ENCODE measurements at regions not wholly inside any gene's neighbourhood (a gene's known extent, or its start where the extent isn't known, plus 50 kb on each side); places are given as distances from the start of the nearest gene placed in this dataset.

DNA sequence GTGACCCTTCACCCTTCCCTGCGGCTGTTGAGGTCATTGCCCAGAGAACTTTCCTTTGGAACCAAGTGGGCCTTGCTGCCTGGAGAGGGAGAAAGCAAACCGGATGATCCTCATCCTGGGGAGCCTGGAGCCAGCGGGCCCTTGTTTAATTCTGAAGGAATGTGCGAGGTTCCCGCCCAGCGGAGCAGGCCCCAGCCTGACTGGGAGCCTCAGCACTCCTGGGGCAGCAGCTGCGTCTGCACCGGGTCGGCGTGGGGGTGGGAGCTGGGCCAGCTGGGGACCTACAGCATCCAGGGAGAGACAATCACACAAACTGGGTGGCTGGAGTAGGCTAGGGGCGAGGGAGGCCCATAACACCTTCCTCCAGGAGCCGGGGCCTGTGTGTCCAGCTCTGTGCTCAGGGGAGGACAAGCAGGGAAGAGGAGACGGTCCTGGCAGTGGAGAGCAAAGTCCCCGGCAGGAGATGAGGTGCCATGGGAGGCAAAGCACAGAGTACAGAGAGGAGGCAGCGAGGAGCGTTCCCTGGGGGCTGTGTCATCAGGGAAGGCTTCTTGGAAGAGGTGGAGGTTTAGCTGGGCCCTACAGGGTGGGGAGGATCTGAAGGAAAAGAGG is 61.9 kb upstream of the HAAO start:
- ChIA-PET POLR2A (ENCODE audit: low non-redundant PET) (no interaction called here), CTCF (no interaction called here)
- Histone ChIP-seq H3K27ac (ENCODE audit: low read depth, low read length, poor library complexity, severe bottlenecking) (no peak overlapping the region), H3K4me1 (ENCODE audit: insufficient read depth, low read length, poor library complexity, severe bottlenecking) (no peaks in the 10 kb centered on the region), H3K4me3 (ENCODE audit: low read depth, low read length, poor library complexity, severe bottlenecking) (no peak overlapping the region), H3K9me3 (ENCODE audit: low read depth, low read length, poor library complexity, severe bottlenecking) (no peaks in the 10 kb centered on the region), H3K27me3 (replicated peaks; ENCODE audit: insufficient read depth, low read depth, low read length, poor library complexity) (no peaks in the 10 kb centered on the region), H3K36me3 (ENCODE audit: insufficient read depth, low read length, poor library complexity, severe bottlenecking) (no peaks in the 10 kb centered on the region)
- intact Hi-C loops (cut with micrococcal nuclease; ENCODE audit: unreplicated experiment), result loop anchor here (10.0 kb wide), 2 partner anchors 370 to 630 kb away; partner anchors contain the start of gene ZFP36L2
- no peak for DNase-seq (ENCODE audit: low spot score)
- no TSS peak for BruUV-seq (replicated peaks)
- TF ChIP-seq, protein P1, sequence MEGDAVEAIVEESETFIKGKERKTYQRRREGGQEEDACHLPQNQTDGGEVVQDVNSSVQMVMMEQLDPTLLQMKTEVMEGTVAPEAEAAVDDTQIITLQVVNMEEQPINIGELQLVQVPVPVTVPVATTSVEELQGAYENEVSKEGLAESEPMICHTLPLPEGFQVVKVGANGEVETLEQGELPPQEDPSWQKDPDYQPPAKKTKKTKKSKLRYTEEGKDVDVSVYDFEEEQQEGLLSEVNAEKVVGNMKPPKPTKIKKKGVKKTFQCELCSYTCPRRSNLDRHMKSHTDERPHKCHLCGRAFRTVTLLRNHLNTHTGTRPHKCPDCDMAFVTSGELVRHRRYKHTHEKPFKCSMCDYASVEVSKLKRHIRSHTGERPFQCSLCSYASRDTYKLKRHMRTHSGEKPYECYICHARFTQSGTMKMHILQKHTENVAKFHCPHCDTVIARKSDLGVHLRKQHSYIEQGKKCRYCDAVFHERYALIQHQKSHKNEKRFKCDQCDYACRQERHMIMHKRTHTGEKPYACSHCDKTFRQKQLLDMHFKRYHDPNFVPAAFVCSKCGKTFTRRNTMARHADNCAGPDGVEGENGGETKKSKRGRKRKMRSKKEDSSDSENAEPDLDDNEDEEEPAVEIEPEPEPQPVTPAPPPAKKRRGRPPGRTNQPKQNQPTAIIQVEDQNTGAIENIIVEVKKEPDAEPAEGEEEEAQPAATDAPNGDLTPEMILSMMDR (conservative IDR thresholded peaks at IDR 0.05; ENCODE audit: low read depth, low read length), result no peak
- no peak for TF ChIP-seq EZH2 (IDR thresholded peaks at IDR 0.05; ENCODE audit: borderline replicate concordance, low read depth, low read length, poor library complexity, severe bottlenecking)

DNA sequence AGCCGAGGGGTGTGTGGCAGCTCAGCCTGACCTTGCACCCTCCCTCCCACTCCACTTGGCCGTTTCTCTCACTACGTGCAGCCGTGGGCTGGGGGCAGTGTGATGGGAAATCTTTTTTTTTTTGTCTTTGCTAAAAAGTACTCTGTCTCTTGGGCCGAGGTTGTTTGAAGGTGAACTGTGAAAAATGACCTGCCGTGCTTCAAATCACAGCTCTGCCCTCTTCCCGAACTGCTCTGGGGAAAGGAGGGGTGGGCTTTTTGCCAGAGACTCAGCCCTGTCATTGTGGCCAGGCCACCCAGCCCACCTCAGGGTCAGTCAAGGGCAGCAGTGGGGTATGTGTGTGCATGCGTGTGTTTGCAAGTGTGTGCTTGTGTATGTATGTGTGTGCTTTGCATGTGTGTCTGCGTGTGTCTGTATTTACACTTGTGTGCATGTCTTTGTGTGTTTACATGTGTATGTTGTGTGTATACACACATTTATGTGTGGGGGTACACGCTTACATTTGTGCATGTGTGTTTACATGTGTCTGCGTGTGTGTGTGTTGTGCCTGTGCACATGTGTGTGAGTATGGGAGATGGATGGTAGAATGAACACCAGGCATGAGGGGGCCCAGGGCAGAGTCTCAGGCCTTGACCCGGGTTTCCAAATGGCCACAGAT is 61.3 kb upstream of the HAAO start:
- no peak overlapping the region for H3K27ac ChIP-seq (ENCODE audit: low read depth, low read length, poor library complexity, severe bottlenecking)
- CTCF ChIA-PET, result no interaction called here

DNA sequence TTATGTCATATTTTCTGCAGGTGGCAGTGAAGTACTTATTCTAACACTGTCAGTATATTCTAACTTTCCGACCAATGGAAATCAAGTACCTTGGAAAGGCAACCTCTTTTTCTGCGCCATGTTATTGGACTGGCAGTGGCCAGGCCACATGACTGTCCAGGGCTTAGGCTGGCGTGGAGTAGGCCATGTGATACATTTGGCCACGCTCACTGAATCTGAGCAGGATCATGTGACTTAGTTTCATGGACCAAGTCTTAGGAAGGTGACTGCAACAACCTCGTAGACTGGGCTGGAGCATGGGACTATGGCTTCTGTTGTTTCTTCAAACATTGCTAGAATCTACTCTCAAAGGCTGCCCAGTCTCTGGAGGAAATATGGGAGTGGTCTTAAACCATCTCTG is 60.4 kb upstream of the HAAO start:
- H3K4me3 ChIP-seq (ENCODE audit: low read depth, low read length, poor library complexity, severe bottlenecking), result no peak overlapping the region
- H3K36me3 ChIP-seq (ENCODE audit: insufficient read depth, low read length, poor library complexity, severe bottlenecking), result no peaks in the 10 kb centered on the region
- no peak for DNase-seq (ENCODE audit: low spot score)
- ChIA-PET CTCF (no interaction called here), POLR2A (ENCODE audit: low non-redundant PET) (no interaction called here)
- intact Hi-C loops (cut with micrococcal nuclease; ENCODE audit: unreplicated experiment), result loop anchor here (10.0 kb wide), 2 partner anchors 372 to 632 kb away; partner anchors contain the start of gene ZFP36L2
- no peaks in the 10 kb centered on the region for H3K4me1 ChIP-seq (ENCODE audit: insufficient read depth, low read length, poor library complexity, severe bottlenecking)
- no peaks in the 10 kb centered on the region for H3K9me3 ChIP-seq (ENCODE audit: low read depth, low read length, poor library complexity, severe bottlenecking)
- TF ChIP-seq, protein P1 (conservative IDR thresholded peaks at IDR 0.05; ENCODE audit: low read depth, low read length), result no peak
- TF ChIP-seq EZH2 (IDR thresholded peaks at IDR 0.05; ENCODE audit: borderline replicate concordance, low read depth, low read length, poor library complexity, severe bottlenecking), result no peak
- H3K27ac ChIP-seq (ENCODE audit: low read depth, low read length, poor library complexity, severe bottlenecking), result no peak overlapping the region
- no peaks in the 10 kb centered on the region for H3K27me3 ChIP-seq (replicated peaks; ENCODE audit: insufficient read depth, low read depth, low read length, poor library complexity)
- BruUV-seq (replicated peaks), result no TSS peak

More for the DNA sequence above, 61.3 kb upstream of the HAAO start:
- no peaks in the 10 kb centered on the region for H3K4me1 ChIP-seq (ENCODE audit: insufficient read depth, low read length, poor library complexity, severe bottlenecking)
- no peak for TF ChIP-seq EZH2 (IDR thresholded peaks at IDR 0.05; ENCODE audit: borderline replicate concordance, low read depth, low read length, poor library complexity, severe bottlenecking)
- TF ChIP-seq, protein P1 (conservative IDR thresholded peaks at IDR 0.05; ENCODE audit: low read depth, low read length), result no peak
- no peaks in the 10 kb centered on the region for H3K36me3 ChIP-seq (ENCODE audit: insufficient read depth, low read length, poor library complexity, severe bottlenecking)
- POLR2A ChIA-PET (ENCODE audit: low non-redundant PET), result no interaction called here
- intact Hi-C loops (cut with micrococcal nuclease; ENCODE audit: unreplicated experiment), result loop anchor here (10.0 kb wide), 2 partner anchors 371 to 631 kb away; partner anchors contain the start of gene ZFP36L2
- no peak for DNase-seq (ENCODE audit: low spot score)
- no TSS peak for BruUV-seq (replicated peaks)
- H3K4me3 ChIP-seq (ENCODE audit: low read depth, low read length, poor library complexity, severe bottlenecking), result no peak overlapping the region
- H3K27me3 ChIP-seq (replicated peaks; ENCODE audit: insufficient read depth, low read depth, low read length, poor library complexity), result no peaks in the 10 kb centered on the region
- no peaks in the 10 kb centered on the region for H3K9me3 ChIP-seq (ENCODE audit: low read depth, low read length, poor library complexity, severe bottlenecking)
